Fibroblast of lung (primary cell): ENCODE measurements at regions not wholly inside any gene's neighbourhood (a gene's known extent, or its start where the extent isn't known, plus 50 kb on each side); places are given as distances from the start of the nearest gene placed in this dataset.

ENCODE experiments used
- DNase-seq, 2 donors: peaks; one replicate each; pipeline versions ENCODE4 v3.0.0 to v3.0.0-alpha.2; 2010; ENCODE audit warnings: low read depth in 2 of 2
- H2AFZ ChIP-seq: 2 replicates; pipeline ENCODE4 v1.5.1; 2012; ENCODE audit warnings: low read length, control low read depth, inconsistent platforms
- H3K27ac ChIP-seq: 2 replicates; pipeline ENCODE4 v1.5.1; 2011; ENCODE audit warnings: low read length, control low read depth; ENCODE audit not compliant: insufficient read depth
- H3K27me3 ChIP-seq: 2 replicates; pipeline ENCODE4 v1.5.1; 2011; ENCODE audit warnings: mild to moderate bottlenecking, low read length; ENCODE audit not compliant: control insufficient read depth, insufficient read depth
- H3K36me3 ChIP-seq: 2 replicates; pipeline ENCODE4 v1.5.1; 2011; ENCODE audit warnings: low read length; ENCODE audit not compliant: control insufficient read depth, insufficient read depth
- H3K4me1 ChIP-seq: 2 replicates; pipeline ENCODE4 v1.5.1; 2011; ENCODE audit warnings: low read length; ENCODE audit not compliant: control insufficient read depth, insufficient read depth; ENCODE audit errors: extremely low read depth
- H3K4me2 ChIP-seq: 2 replicates; pipeline ENCODE4 v1.5.1; 2011; ENCODE audit warnings: low read length, control low read depth; ENCODE audit not compliant: insufficient read depth; ENCODE audit errors: extremely low read depth
- H3K4me3 ChIP-seq, 4 experiments: fragments of 200-600 bp in 1 of 4; sonication (generic) in 1 of 4; replicated peaks in 1 of 4; 2 replicates each; pipeline ENCODE4 v1.5.1; 2011 to 2016; ENCODE audit warnings: low read length in 4 of 4, low read depth in 3 of 4, mild to moderate bottlenecking in 3 of 4, control low read depth in 2 of 4, inconsistent platforms in 1 of 4, mixed read lengths in 1 of 4; ENCODE audit not compliant: insufficient read depth in 1 of 4; ENCODE audit errors: control extremely low read depth in 1 of 4
- H3K79me2 ChIP-seq: 2 replicates; pipeline ENCODE4 v1.5.1; 2012; ENCODE audit warnings: mild to moderate bottlenecking, low read length, inconsistent platforms; ENCODE audit not compliant: control insufficient read depth, insufficient read depth
- H3K9ac ChIP-seq: 2 replicates; pipeline ENCODE4 v1.5.1; 2011; ENCODE audit warnings: mild to moderate bottlenecking, low read length, control low read depth; ENCODE audit not compliant: insufficient read depth
- H3K9me3 ChIP-seq: 2 replicates; pipeline ENCODE4 v1.5.1; 2012; ENCODE audit warnings: low read depth, low read length; ENCODE audit not compliant: control insufficient read depth, insufficient read depth
- H4K20me1 ChIP-seq: 2 replicates; pipeline ENCODE4 v1.5.1; 2011; ENCODE audit warnings: low read length; ENCODE audit not compliant: control insufficient read depth, insufficient read depth; ENCODE audit errors: extremely low read depth
- EZH2 ChIP-seq: IDR thresholded peaks from 2 replicates; pipeline ENCODE4 v1.5.1; 2012; ENCODE audit warnings: low read length, control low read depth, mild to moderate bottlenecking; ENCODE audit errors: missing control alignments
- TF ChIP-seq, protein P1 (sequence below), 2 donors: IDR thresholded peaks in 1 of 2; conservative IDR thresholded peaks in 1 of 2; 1 replicate in 1 of 2; 2 replicates in 1 of 2; pipeline ENCODE4 v1.5.1; 2011 to 2012; ENCODE audit warnings: low read length in 2 of 2, control low read depth in 1 of 2, inconsistent platforms in 1 of 2, low read depth in 1 of 2, mild to moderate bottlenecking in 1 of 2

DNA sequence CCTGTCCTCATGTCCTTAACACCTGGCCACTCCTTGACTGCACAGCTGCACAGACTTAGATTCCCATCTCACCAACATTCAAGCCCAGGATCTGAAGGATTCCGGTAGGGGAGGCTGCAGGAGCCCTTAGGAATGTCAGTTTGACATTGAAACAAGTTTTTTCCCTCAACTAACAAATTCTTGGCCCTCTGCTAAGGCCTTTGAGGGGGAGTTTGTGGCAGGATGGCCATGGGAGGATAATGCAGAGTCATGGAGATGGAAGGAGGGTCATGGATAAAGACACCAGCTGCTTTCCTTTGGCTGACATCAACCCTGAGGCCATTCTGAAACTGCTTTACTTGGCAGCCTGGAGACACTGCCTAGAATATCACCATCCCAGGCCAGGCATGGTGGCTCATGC, 63.4 kb upstream of the PPP2R5A start:
- peak in 1 of 2 donors; percentile 31 for DNase-seq
- H3K79me2 ChIP-seq, result no peaks in the 10 kb centered on the region
- no peak overlapping the region for H3K9ac ChIP-seq
- H3K4me3 ChIP-seq, result no peak overlapping the region
- no peaks in the 10 kb centered on the region for H3K36me3 ChIP-seq
- no peak overlapping the region for H2AFZ ChIP-seq
- H3K27me3 ChIP-seq, result no peaks in the 10 kb centered on the region
- H3K27ac ChIP-seq, result no peak overlapping the region
- no peaks in the 10 kb centered on the region for H3K9me3 ChIP-seq
- no peak overlapping the region for H3K4me2 ChIP-seq
- TF ChIP-seq, protein P1, sequence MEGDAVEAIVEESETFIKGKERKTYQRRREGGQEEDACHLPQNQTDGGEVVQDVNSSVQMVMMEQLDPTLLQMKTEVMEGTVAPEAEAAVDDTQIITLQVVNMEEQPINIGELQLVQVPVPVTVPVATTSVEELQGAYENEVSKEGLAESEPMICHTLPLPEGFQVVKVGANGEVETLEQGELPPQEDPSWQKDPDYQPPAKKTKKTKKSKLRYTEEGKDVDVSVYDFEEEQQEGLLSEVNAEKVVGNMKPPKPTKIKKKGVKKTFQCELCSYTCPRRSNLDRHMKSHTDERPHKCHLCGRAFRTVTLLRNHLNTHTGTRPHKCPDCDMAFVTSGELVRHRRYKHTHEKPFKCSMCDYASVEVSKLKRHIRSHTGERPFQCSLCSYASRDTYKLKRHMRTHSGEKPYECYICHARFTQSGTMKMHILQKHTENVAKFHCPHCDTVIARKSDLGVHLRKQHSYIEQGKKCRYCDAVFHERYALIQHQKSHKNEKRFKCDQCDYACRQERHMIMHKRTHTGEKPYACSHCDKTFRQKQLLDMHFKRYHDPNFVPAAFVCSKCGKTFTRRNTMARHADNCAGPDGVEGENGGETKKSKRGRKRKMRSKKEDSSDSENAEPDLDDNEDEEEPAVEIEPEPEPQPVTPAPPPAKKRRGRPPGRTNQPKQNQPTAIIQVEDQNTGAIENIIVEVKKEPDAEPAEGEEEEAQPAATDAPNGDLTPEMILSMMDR (conservative IDR thresholded peaks at IDR 0.05 in 1 of 2, IDR thresholded peaks at IDR 0.05 in 1 of 2; ENCODE audit: low read depth in 1 of 2, low read length in 2 of 2), result no peak
- no peak for TF ChIP-seq EZH2
- no peaks in the 10 kb centered on the region for H3K4me1 ChIP-seq
- no peaks in the 10 kb centered on the region for H4K20me1 ChIP-seq

DNA sequence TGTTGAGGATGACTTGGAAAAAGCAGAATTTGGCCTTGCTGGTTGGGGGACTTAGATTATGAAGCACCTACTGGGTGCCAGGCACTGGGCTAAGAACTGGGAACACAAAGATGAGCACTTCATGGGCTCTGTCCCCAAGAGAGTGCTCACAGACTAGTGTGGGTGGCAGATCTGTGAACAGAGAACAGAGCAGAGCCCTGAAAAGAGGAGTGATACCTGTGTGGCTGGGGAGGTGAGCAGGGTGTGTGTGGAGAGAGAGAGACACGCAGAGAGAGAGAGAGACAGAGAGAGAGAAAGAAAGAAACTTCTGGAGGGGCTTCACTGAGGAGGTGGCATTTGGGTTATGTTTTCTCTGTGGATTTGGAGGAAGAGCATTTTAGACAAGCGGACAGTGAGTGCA, 61.1 kb upstream of the PPP2R5A start:
- DNase-seq, result no peak
- no peak overlapping the region for H3K9ac ChIP-seq
- no peaks in the 10 kb centered on the region for H3K36me3 ChIP-seq
- TF ChIP-seq, protein P1 (conservative IDR thresholded peaks at IDR 0.05 in 1 of 2, IDR thresholded peaks at IDR 0.05 in 1 of 2; ENCODE audit: low read depth in 1 of 2, low read length in 2 of 2), result no peak
- no peak for TF ChIP-seq EZH2
- no peak overlapping the region for H3K27ac ChIP-seq
- H3K79me2 ChIP-seq, result no peaks in the 10 kb centered on the region
- no peak overlapping the region for H2AFZ ChIP-seq
- no peaks in the 10 kb centered on the region for H4K20me1 ChIP-seq
- H3K4me3 ChIP-seq, result no peak overlapping the region
- H3K4me1 ChIP-seq, result no peaks in the 10 kb centered on the region
- no peaks in the 10 kb centered on the region for H3K9me3 ChIP-seq
- no peaks in the 10 kb centered on the region for H3K27me3 ChIP-seq
- no peak overlapping the region for H3K4me2 ChIP-seq

DNA sequence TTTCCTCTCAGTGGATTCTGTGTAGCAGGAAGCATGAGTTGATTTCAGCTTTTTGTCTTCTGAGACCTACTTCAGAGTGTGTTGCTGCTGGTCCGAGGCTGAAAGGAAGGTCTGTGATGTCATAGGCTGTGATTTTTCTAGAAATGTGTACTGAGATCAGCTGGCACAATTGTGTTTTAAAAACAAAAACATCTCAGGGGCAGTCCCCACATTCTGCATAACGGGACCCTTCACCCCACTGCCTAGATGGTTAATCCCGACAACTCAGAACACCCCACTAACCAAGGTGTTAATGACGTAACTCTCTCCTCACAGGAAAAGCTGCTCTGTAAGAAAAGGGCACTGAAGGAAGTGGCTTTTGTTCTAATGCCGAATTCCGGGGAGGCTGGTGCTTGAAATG, 59.8 kb upstream of the PPP2R5A start:
- Histone ChIP-seq H3K4me1 (no peaks in the 10 kb centered on the region), H4K20me1 (no peaks in the 10 kb centered on the region), H3K27ac (no peak overlapping the region), H3K9ac (no peak overlapping the region), H3K36me3 (no peaks in the 10 kb centered on the region), H3K4me2 (no peak overlapping the region), H3K27me3 (no peaks in the 10 kb centered on the region), H2AFZ (no peak overlapping the region), H3K79me2 (no peaks in the 10 kb centered on the region), H3K9me3 (no peaks in the 10 kb centered on the region), H3K4me3 (no peak overlapping the region)
- TF ChIP-seq, protein P1 (conservative IDR thresholded peaks at IDR 0.05 in 1 of 2, IDR thresholded peaks at IDR 0.05 in 1 of 2; ENCODE audit: low read depth in 1 of 2, low read length in 2 of 2), result no peak
- TF ChIP-seq EZH2, result no peak
- peak in 1 of 2 donors; percentile 5 for DNase-seq
